H1 (cell line): ENCODE measurements at regions not wholly inside any gene's neighbourhood (a gene's known extent, or its start where the extent isn't known, plus 50 kb on each side); places are given as distances from the start of the nearest gene placed in this dataset.

Source experiments
- CTCF ChIA-PET: fragments of 300-600 bp; sonication (Branson Sonifier 250); formaldehyde crosslinking; loops from one replicate; lab custom pipeline; 2021; ENCODE audit not compliant: partially characterized antibody; lab: Charles Lee
- POLR2A ChIA-PET: fragments of 300-600 bp; sonication (Branson Sonifier 250); formaldehyde crosslinking; loops from one replicate; lab custom pipeline; 2021; ENCODE audit warnings: inconsistent platforms; ENCODE audit not compliant: partially characterized antibody; lab: Charles Lee
- DNase-seq, 2 experiments: peaks; one replicate each; pipeline versions ENCODE4 v3.0.0 to v3.0.0-alpha.2; 2010 to 2022; ENCODE audit warnings: low spot score in 2 of 2, low read depth in 1 of 2, mixed read lengths in 1 of 2
- FAIRE-seq: peaks from 2 replicates; lab custom pipeline; 2011; peaks lifted over from hg19 to GRCh38; lab: Jason Lieb, UNC
- H2AFZ ChIP-seq: 2 replicates; pipeline ENCODE4 v1.8.1; 2012; ENCODE audit warnings: low read length, inconsistent platforms
- H2AK5ac ChIP-seq: 2 replicates; pipeline ENCODE4 v1.6.1; 2013; ENCODE audit warnings: low read depth, low read length
- H2BK120ac ChIP-seq: replicated peaks from 2 replicates; pipeline ENCODE3; 2013; ENCODE audit warnings: low read depth, low read length, inconsistent platforms
- H2BK12ac ChIP-seq: 2 replicates; pipeline ENCODE4 v1.6.1; 2013; ENCODE audit warnings: low read depth, low read length
- H2BK15ac ChIP-seq: 2 replicates; pipeline ENCODE4 v1.6.1; 2013; ENCODE audit warnings: low read length
- H2BK20ac ChIP-seq: 2 replicates; pipeline ENCODE4 v1.6.1; 2013; ENCODE audit warnings: low read length
- H2BK5ac ChIP-seq: 2 replicates; pipeline ENCODE4 v1.6.1; 2013; ENCODE audit warnings: low read depth, low read length
- H3K14ac ChIP-seq: 2 replicates; pipeline ENCODE4 v1.6.1; 2013; ENCODE audit warnings: inconsistent platforms; ENCODE audit not compliant: insufficient read length
- H3K18ac ChIP-seq: 2 replicates; pipeline ENCODE4 v1.6.1; 2013; ENCODE audit warnings: low read length; ENCODE audit errors: extremely low read depth
- H3K23ac ChIP-seq: 2 replicates; pipeline ENCODE4 v1.6.1; 2013; ENCODE audit warnings: inconsistent platforms; ENCODE audit not compliant: insufficient read length
- H3K23me2 ChIP-seq: 2 replicates; pipeline ENCODE4 v1.6.1; 2013; ENCODE audit warnings: low read depth, low read length
- H3K27ac ChIP-seq: 2 replicates; pipeline ENCODE4 v1.6.1; 2011; ENCODE audit warnings: low read depth, low read length, inconsistent platforms
- H3K27me3 ChIP-seq, 4 experiments: replicated peaks in 1 of 4; 1 replicate in 1 of 4; 2 replicates in 3 of 4; pipeline versions ENCODE4 v1.6.1 to v1.8.1; 2011 to 2013; ENCODE audit warnings: low read length in 3 of 4, mild to moderate bottlenecking in 3 of 4, inconsistent platforms in 2 of 4, mixed read lengths in 2 of 4, moderate library complexity in 1 of 4; ENCODE audit not compliant: control insufficient read depth in 3 of 4, insufficient read depth in 3 of 4; ENCODE audit errors: extremely low read depth in 1 of 4
- H3K36me3 ChIP-seq, 4 experiments: 2 replicates each; pipeline versions ENCODE4 v1.6.1 to v1.8.1; 2011 to 2013; ENCODE audit warnings: mild to moderate bottlenecking in 4 of 4, low read length in 3 of 4, moderate library complexity in 2 of 4, control low read depth in 1 of 4, inconsistent platforms in 1 of 4; ENCODE audit not compliant: insufficient read depth in 4 of 4, control insufficient read depth in 2 of 4
- H3K4ac ChIP-seq: replicated peaks from 2 replicates; pipeline ENCODE3; 2013; ENCODE audit warnings: low read length, low read depth, mixed read lengths, inconsistent platforms; ENCODE audit not compliant: insufficient read length
- H3K4me1 ChIP-seq, 4 experiments: replicated peaks in 1 of 4; 1 replicate in 1 of 4; 2 replicates in 3 of 4; pipeline versions ENCODE4 v1.6.1 to v1.8.1; 2011 to 2013; ENCODE audit warnings: low read length in 3 of 4, inconsistent platforms in 2 of 4, mixed read lengths in 1 of 4; ENCODE audit not compliant: insufficient read depth in 4 of 4, control insufficient read depth in 3 of 4
- H3K4me2 ChIP-seq, 2 experiments: 2 replicates each; pipeline versions ENCODE4 v1.6.1 to v1.8.1; 2011 to 2013; ENCODE audit warnings: low read depth in 2 of 2, low read length in 2 of 2, control low read depth in 1 of 2, inconsistent platforms in 1 of 2, mild to moderate bottlenecking in 1 of 2; ENCODE audit not compliant: insufficient read depth in 1 of 2
- H3K4me3 ChIP-seq, 4 experiments: fragments of 200-600, 300-600 bp in 1 of 4; sonication (generic), shearing (Covaris generic), sonication (Bioruptor Twin) in 1 of 4; 2 replicates each; pipeline versions ENCODE4 v1.5.1 to v1.8.1; 2011 to 2016; ENCODE audit warnings: low read length in 4 of 4, low read depth in 3 of 4, control low read depth in 2 of 4, inconsistent platforms in 2 of 4, mild to moderate bottlenecking in 2 of 4, mixed read lengths in 1 of 4, moderate library complexity in 1 of 4; ENCODE audit not compliant: insufficient read depth in 2 of 4; ENCODE audit errors: extremely low read depth in 1 of 4
- H3K56ac ChIP-seq: replicated peaks from 2 replicates; pipeline ENCODE3; 2013; ENCODE audit warnings: low read depth, mild to moderate bottlenecking, mixed read lengths, low read length, inconsistent platforms; ENCODE audit not compliant: insufficient read length
- H3K79me1 ChIP-seq: 2 replicates; pipeline ENCODE4 v1.6.1; 2013; ENCODE audit warnings: low read depth, low read length, control low read depth
- H3K79me2 ChIP-seq, 2 experiments: 2 replicates each; pipeline versions ENCODE4 v1.6.1 to v1.8.1; 2012 to 2013; ENCODE audit warnings: low read length in 2 of 2, mild to moderate bottlenecking in 2 of 2, inconsistent platforms in 1 of 2; ENCODE audit not compliant: insufficient read depth in 2 of 2, control insufficient read depth in 1 of 2
- H3K9ac ChIP-seq, 4 experiments: replicated peaks in 1 of 4; 1 replicate in 1 of 4; 2 replicates in 3 of 4; pipeline versions ENCODE4 v1.6.1 to v1.8.1; 2011 to 2013; ENCODE audit warnings: low read depth in 3 of 4, low read length in 3 of 4, control low read depth in 2 of 4, mild to moderate bottlenecking in 2 of 4, moderate library complexity in 2 of 4, inconsistent platforms in 1 of 4; ENCODE audit errors: extremely low read depth in 1 of 4
- H3K9me3 ChIP-seq, 2 experiments: 2 replicates each; pipeline versions ENCODE4 v1.6.1 to v1.8.1; 2012 to 2013; ENCODE audit warnings: mild to moderate bottlenecking in 2 of 2, moderate library complexity in 2 of 2, control low read depth in 1 of 2, inconsistent platforms in 1 of 2, low read depth in 1 of 2, low read length in 1 of 2, mixed read lengths in 1 of 2; ENCODE audit not compliant: insufficient read depth in 2 of 2
- H4K20me1 ChIP-seq, 2 experiments: replicated peaks in 1 of 2; 2 replicates each; pipeline versions ENCODE3 to v1.8.1; 2011 to 2013; ENCODE audit warnings: inconsistent platforms in 2 of 2, low read length in 2 of 2, mild to moderate bottlenecking in 1 of 2; ENCODE audit not compliant: insufficient read depth in 2 of 2, control insufficient read depth in 1 of 2
- H4K5ac ChIP-seq: 2 replicates; pipeline ENCODE4 v1.6.1; 2013; ENCODE audit warnings: low read length, low read depth, mixed read lengths, inconsistent platforms; ENCODE audit not compliant: insufficient read length
- H4K8ac ChIP-seq: 2 replicates; pipeline ENCODE4 v1.8.0; 2013; ENCODE audit warnings: mild to moderate bottlenecking, moderate library complexity, low read length, inconsistent platforms; ENCODE audit not compliant: insufficient read depth; ENCODE audit errors: extremely low read depth
- H4K91ac ChIP-seq: replicated peaks from 2 replicates; pipeline ENCODE3; 2013; ENCODE audit warnings: low read length, mixed read lengths, inconsistent platforms; ENCODE audit not compliant: insufficient read length
- BACH1 ChIP-seq: IDR thresholded peaks from 2 replicates; pipeline ENCODE4 v1.6.1; 2012; ENCODE audit warnings: low read length, improper control_type of control experiment
- BRCA1 ChIP-seq: IDR thresholded peaks from 2 replicates; pipeline ENCODE4 v1.6.1; 2012; ENCODE audit warnings: low read depth, low read length, improper control_type of control experiment
- CBX5 ChIP-seq: fragments of 300-800, 300-1000 bp; sonication (generic); IDR thresholded peaks from 2 replicates; pipeline ENCODE4 v1.7.1; 2016; ENCODE audit warnings: antibody characterized with exemption, low read length, low read depth
- CHD2 ChIP-seq: IDR thresholded peaks from 2 replicates; pipeline ENCODE4 v1.6.1; 2012; ENCODE audit warnings: low read length, improper control_type of control experiment
- EP300 ChIP-seq, 2 experiments: IDR thresholded peaks; 1 replicate in 1 of 2; 2 replicates in 1 of 2; pipeline ENCODE4 v1.6.1; 2011 to 2012; ENCODE audit warnings: low read depth in 2 of 2, low read length in 2 of 2, mild to moderate bottlenecking in 2 of 2, borderline replicate concordance in 1 of 2, inconsistent platforms in 1 of 2, moderate library complexity in 1 of 2
- EZH2 ChIP-seq: fragments of 200-600 bp; sonication (generic); IDR thresholded peaks from 2 replicates; pipeline ENCODE4 v1.7.1; 2012; ENCODE audit warnings: low read depth, mild to moderate bottlenecking, moderate library complexity, low read length, inconsistent platforms; ENCODE audit not compliant: severe bottlenecking
- KDM4A ChIP-seq: IDR thresholded peaks from one replicate; pipeline ENCODE4 v1.7.1; 2012; ENCODE audit warnings: low read depth, mild to moderate bottlenecking, moderate library complexity, low read length, inconsistent platforms; ENCODE audit not compliant: severe bottlenecking
- RAD21 ChIP-seq, 2 experiments: IDR thresholded peaks in 1 of 2; conservative IDR thresholded peaks in 1 of 2; 2 replicates each; pipeline ENCODE4 v1.6.1; 2011; ENCODE audit warnings: low read depth in 2 of 2, low read length in 2 of 2, improper control_type of control experiment in 1 of 2, inconsistent platforms in 1 of 2, mild to moderate bottlenecking in 1 of 2, moderate library complexity in 1 of 2
- SIX5 ChIP-seq: IDR thresholded peaks from 2 replicates; pipeline ENCODE4 v1.6.1; 2011; ENCODE audit warnings: mild to moderate bottlenecking, low read depth, low read length
- SP4 ChIP-seq: IDR thresholded peaks from 2 replicates; pipeline ENCODE4 v1.6.1; 2012; ENCODE audit warnings: low read length, inconsistent platforms
- SUZ12 ChIP-seq: fragments of 200-600 bp; sonication (generic); IDR thresholded peaks from 2 replicates; pipeline ENCODE4 v1.6.1; 2012; ENCODE audit warnings: mild to moderate bottlenecking, inconsistent platforms, low read length, moderate library complexity, mixed read lengths
- TEAD4 ChIP-seq: IDR thresholded peaks from 2 replicates; pipeline ENCODE4 v1.6.1; 2012; ENCODE audit warnings: low read depth, low read length, inconsistent platforms, mixed read lengths
- WGBS, 2 experiments: shearing (Covaris generic) in 1 of 2; methylation state at CpG; one replicate each; pipeline versions ENCODE4 v1.1.6 to v1.1.7; 2013 to 2015; ENCODE audit warnings: low lambda C conversion rate in 2 of 2, mixed read lengths in 2 of 2, inconsistent platforms in 1 of 2, low coverage in 1 of 2, missing lambda C conversion rate in 1 of 2; ENCODE audit not compliant: insufficient replicate concordance in 2 of 2, insufficient coverage in 1 of 2, insufficient read length in 1 of 2; ENCODE audit errors: extremely low coverage in 1 of 2, missing lambda C conversion rate in 1 of 2; 5-methylcytosine and 5-hydroxymethylcytosine counted together

DNA sequence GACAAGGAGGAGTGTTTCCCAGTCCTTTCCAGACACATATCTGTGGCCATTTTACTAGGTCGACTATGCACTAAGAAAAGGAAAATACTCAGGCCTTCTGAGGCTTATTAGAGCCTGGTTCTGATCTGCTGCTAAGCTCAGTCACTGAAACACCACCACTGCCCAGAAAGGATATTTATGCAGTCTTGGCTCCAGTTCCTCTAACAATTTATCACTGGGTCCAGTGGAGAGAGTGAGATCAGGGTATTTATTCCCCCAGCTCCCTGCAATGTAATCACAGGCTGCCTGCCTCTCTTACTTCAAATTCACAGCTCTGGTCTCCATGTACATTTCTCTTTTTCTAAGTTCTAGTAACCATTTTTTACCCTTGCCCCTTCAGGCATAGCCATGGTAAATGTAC is 81.6 kb upstream of the INPP4B start:
- no peak for FAIRE-seq
- H3K4me3 ChIP-seq = no peak overlapping the region
- WGBS, 2 experiments = 78% methylated on average over 1 of the region's 1 CpG; no CpG with 5 or more reads in 1 of the 2 experiments
- H3K56ac ChIP-seq = no peak overlapping the region
- no peak overlapping the region for H3K4ac ChIP-seq
- no peaks in the 10 kb centered on the region for H3K27me3 ChIP-seq
- H3K36me3 ChIP-seq = no peaks in the 10 kb centered on the region
- no peak overlapping the region for H4K8ac ChIP-seq
- H3K4me2 ChIP-seq = no peak overlapping the region
- H2BK20ac ChIP-seq = no peak overlapping the region
- H3K23me2 ChIP-seq = no peaks in the 10 kb centered on the region
- H3K14ac ChIP-seq = no peak overlapping the region
- no peak overlapping the region for H3K23ac ChIP-seq
- no peak overlapping the region for H3K9ac ChIP-seq
- no peak overlapping the region for H2BK5ac ChIP-seq
- H3K27ac ChIP-seq = no peak overlapping the region
- H2BK120ac ChIP-seq = no peak overlapping the region
- no peak for DNase-seq
- ChIA-PET CTCF (interaction anchor here (1.5 kb wide), 1 partner anchor 93 kb away, joined by 3 read pairs; no protein-coding TSS in a partner anchor), POLR2A (interaction anchor here (1.1 kb wide), 1 partner anchor 18 kb away, joined by 3 read pairs; no protein-coding TSS in a partner anchor)
- no peak overlapping the region for H4K5ac ChIP-seq
- no peak overlapping the region for H2AK5ac ChIP-seq
- no peaks in the 10 kb centered on the region for H3K79me1 ChIP-seq
- no peaks in the 10 kb centered on the region for H4K20me1 ChIP-seq
- no peaks in the 10 kb centered on the region for H3K9me3 ChIP-seq
- no peak overlapping the region for H3K18ac ChIP-seq
- no peak overlapping the region for H4K91ac ChIP-seq
- no peak overlapping the region for H2BK15ac ChIP-seq
- no peaks in the 10 kb centered on the region for H3K4me1 ChIP-seq
- H3K79me2 ChIP-seq = no peaks in the 10 kb centered on the region
- H2BK12ac ChIP-seq = no peak overlapping the region
- H2AFZ ChIP-seq = no peak overlapping the region
- TF ChIP-seq BRCA1 = no peak
- TF ChIP-seq RAD21 (IDR thresholded peaks at IDR 0.05 in 1 of 2, conservative IDR thresholded peaks at IDR 0.05 in 1 of 2; ENCODE audit: low read depth in 2 of 2, low read length in 2 of 2) = no peak
- TF ChIP-seq BACH1 = no peak
- TF ChIP-seq SIX5 = no peak
- TF ChIP-seq CBX5 = no peak
- TF ChIP-seq TEAD4 = no peak
- TF ChIP-seq EP300 (IDR thresholded peaks at IDR 0.05; ENCODE audit: borderline replicate concordance in 1 of 2, low read depth in 2 of 2, low read length in 2 of 2) = no peak
- TF ChIP-seq EZH2 = no peak
- TF ChIP-seq SP4 = no peak
- no peak for TF ChIP-seq SUZ12
- TF ChIP-seq KDM4A = no peak
- TF ChIP-seq CHD2 = no peak
